ENCODE measurements at regions not wholly inside any gene's neighbourhood (a gene's known extent, or its start where the extent isn't known, plus 50 kb on each side); places are given as distances from the start of the nearest gene placed in this dataset.

DNA sequence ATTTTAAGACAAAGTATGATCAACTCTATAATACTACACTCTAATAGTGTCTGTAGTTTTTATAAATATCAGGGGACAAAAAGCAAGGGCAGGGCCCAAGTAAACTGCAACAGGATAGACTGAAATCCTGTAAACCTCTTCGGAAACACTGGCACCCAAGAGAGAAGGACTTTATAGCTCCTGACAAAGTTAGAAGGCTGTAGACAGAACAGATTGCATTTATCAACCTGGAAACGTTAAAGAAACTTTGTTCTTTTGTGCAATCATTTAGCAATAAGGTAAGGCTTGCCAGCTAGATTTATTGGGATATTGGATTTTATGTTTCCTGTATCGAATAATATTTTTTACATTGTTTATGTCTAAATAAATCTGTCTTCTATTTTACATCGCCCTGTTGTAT is 91.8 kb upstream of the MAN2A1 start:
- FAIRE-seq (no peak), DNase-seq (ENCODE audit: insufficient read length, low spot score) (no peak)
- TF ChIP-seq, protein P1, sequence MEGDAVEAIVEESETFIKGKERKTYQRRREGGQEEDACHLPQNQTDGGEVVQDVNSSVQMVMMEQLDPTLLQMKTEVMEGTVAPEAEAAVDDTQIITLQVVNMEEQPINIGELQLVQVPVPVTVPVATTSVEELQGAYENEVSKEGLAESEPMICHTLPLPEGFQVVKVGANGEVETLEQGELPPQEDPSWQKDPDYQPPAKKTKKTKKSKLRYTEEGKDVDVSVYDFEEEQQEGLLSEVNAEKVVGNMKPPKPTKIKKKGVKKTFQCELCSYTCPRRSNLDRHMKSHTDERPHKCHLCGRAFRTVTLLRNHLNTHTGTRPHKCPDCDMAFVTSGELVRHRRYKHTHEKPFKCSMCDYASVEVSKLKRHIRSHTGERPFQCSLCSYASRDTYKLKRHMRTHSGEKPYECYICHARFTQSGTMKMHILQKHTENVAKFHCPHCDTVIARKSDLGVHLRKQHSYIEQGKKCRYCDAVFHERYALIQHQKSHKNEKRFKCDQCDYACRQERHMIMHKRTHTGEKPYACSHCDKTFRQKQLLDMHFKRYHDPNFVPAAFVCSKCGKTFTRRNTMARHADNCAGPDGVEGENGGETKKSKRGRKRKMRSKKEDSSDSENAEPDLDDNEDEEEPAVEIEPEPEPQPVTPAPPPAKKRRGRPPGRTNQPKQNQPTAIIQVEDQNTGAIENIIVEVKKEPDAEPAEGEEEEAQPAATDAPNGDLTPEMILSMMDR (IDR thresholded peaks at IDR 0.05; ENCODE audit: insufficient read depth, missing control alignments): no peak

DNA sequence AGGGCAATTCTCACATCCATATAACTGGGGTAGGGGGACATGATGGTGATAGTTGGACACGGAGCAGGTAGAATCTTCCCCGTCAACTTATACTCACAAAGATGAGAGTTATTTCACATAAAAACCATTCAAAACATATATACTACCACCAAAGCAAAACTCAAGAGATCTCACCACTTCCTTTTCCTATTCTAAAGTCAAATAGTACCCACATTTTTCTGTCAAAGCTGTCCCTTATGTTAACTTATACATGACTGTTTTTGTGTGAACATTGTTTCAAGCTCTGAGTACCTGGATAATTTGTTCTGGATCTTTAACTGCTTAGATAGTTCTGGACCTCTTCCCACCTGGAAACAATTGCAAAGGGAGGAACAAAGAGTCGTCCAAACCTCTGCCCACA is 95.5 kb upstream of the MAN2A1 start:
- no peak for DNase-seq (ENCODE audit: insufficient read length, low spot score)

DNA sequence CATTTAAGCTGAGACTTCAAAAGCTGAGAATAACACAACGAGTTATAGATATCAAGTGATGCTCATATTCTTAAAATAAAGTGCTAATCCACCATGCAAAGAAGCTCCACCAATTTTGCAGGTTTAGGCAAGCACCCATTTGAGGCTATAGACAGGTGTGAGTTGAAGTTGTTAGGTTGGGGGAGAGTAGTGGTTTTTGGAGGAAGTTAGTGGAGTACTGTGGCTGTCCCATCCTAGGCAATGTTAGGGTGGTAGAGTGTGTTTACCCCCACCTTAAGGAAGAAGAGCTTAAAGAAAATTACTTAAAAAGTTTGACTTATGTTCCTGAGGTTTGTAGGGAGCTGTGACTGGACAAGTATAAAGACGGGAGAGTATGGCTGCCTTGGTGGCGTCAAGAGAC is 98.9 kb upstream of the MAN2A1 start:
- DNase-seq (ENCODE audit: insufficient read length, low spot score) (no peak), FAIRE-seq (no peak)
- TF ChIP-seq, protein P1 (IDR thresholded peaks at IDR 0.05; ENCODE audit: insufficient read depth, missing control alignments): no peak

More for the DNA sequence above, 95.5 kb upstream of the MAN2A1 start:
- TF ChIP-seq, protein P1 (IDR thresholded peaks at IDR 0.05; ENCODE audit: insufficient read depth, missing control alignments): no peak
- FAIRE-seq: no peak

DNA sequence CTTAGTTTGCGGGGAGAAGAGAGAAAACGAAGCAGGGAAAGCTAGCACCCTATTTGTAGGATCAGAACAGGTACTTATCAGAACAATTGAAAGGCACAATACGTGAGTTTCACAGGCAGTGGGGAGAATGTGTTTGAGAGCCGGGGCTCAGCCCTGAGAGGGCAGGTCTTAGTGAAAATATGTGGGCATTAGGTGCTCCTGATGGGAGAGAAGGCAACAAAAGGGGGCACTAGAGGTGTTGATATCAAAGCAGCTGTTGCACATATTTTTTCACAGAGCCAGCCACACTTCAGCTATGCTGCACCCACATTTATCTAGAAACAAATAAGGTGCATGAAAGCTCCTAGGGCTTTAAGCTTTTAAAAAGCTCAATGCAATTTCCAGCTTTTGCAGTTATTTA is 99.7 kb upstream of the MAN2A1 start:
- FAIRE-seq: no peak
- TF ChIP-seq, protein P1 (IDR thresholded peaks at IDR 0.05; ENCODE audit: insufficient read depth, missing control alignments): no peak
- no peak for DNase-seq (ENCODE audit: insufficient read length, low spot score)

DNA sequence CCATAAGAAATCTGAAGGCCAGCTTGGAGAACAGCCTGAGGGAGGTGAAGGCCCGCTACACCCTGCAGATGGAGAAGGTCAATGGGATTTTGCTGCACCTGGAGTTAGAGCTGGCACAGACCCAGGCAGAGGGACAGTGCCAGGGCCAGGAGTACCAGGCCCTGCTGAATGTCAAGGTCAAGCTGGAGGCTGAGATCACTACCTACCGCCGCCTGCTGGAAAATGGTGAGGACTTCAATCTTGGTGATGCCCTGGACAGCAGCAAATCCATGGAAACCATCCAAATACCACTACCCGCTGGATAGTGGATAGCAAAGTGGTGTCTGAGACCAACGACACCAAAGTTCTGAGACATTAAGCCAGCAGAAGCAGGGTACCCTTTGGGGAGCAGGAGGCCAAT is 100.5 kb upstream of the MAN2A1 start:
- DNase-seq (ENCODE audit: insufficient read length, low spot score) (no peak), FAIRE-seq (no peak)
- TF ChIP-seq, protein P1 (IDR thresholded peaks at IDR 0.05; ENCODE audit: insufficient read depth, missing control alignments): no peak

DNA sequence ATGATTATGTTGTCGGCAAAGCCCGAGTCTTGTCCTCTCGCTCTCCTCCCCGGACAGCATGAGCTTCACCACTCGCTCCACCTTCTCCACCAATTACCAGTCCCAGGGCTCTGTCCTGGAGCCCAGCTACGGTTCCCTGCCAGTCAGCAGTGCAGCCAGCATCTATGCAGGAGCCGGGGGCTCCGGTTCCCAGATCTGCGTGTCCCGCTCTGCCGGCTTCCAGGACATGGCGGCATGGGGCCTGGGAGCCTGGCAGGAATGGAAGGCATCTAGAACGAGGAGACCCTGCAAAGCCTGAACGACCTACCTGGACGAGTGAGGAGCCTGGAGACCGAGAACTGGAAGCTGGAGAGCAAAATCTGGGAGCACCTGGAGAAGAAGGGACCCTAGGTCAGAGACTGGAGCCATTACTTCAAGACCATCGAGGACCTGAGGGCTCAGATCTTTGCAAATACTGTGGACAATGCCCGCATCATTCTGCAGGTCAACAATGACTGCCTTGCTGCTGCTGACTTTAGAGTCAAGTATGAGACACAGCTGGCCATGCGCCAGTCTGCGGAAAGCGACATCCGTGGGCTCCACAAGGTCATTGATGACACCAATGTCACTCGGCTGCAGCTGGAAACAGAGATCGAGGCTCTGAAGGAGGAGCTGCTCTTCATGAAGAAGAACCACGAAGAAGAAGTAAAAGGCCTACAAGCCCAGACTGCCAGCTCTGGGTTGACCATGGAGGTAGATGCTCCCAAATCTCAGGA is 101.3 kb upstream of the MAN2A1 start:
- FAIRE-seq: no peak
- TF ChIP-seq, protein P1 (IDR thresholded peaks at IDR 0.05; ENCODE audit: insufficient read depth, missing control alignments): no peak
- no peak for DNase-seq (ENCODE audit: insufficient read length, low spot score)

DNA sequence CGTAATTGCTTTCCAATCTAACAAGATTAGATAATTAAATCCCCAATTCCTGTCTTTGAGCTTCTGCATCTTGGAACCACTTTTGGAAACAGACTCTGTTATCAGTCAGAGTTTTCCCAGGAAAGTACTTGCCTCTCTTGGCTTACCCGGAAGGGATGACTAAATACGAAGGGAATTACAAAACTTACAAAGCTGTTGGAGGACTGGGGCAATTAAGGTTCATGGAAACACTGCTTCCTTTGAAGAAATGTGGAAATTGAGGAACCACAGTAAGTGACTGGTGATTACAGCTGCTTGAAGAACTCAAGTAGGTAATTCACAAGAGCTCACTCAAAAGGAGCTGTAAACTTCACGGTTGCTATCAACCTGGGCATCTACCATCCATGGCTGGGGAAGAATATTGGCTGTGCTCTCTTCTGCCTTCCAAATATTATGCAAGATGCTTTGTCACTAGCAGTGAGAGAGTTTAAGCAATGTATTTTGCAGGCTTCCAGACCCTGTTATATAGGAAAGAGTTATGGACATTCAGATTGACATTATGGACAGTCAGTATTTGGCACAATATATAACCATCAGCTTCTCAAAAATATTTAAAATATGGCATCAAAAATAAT is 104.6 kb upstream of the MAN2A1 start:
- DNase-seq (ENCODE audit: insufficient read length, low spot score) (no peak), FAIRE-seq (no peak)
- TF ChIP-seq, protein P1 (IDR thresholded peaks at IDR 0.05; ENCODE audit: insufficient read depth, missing control alignments): no peak

All from D721Med (cell line).